ENCODE measurements at regions not wholly inside any gene's neighbourhood (a gene's known extent, or its start where the extent isn't known, plus 50 kb on each side); places are given as distances from the start of the nearest gene placed in this dataset.
"Not testable (repeated sequence)": the region's sequence is repeated elsewhere in the genome, so short reads cannot be mapped to it uniquely, and the experiment has no call there.

DNA sequence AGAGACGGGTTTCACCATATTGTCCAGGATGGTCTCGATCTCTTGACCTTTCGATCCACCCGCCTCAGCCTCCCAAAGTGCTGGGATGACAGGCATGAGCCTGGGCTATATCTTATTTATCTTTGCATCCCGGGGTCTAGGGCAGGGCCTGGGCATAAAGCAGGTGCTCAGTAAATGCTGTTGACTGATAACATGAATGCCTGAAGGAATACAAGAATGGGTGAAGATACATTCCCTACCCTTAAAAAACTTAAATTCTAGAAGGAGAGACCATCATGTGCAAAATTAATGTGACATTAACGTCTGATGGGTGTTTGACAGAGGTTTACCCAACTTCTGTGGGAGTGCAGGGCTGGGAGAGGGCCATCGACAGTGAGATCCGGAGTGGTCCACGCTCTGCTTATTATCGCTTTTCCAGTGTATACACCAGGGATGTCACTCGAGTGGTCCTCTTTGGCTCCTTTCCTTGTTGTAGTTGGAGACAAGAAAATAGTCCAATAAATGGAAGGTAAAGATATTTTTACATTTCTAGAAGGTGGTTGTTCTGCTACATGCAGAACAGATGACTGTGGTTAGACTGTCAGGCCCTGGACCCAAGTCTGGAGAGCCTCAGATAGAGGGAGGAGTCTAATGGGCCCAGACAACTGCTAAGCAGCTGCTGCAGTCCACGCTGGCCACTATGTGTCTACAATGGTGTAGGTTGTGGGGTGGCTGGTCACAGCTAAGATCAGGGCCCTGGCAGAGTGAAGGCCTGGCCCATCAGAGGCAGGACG, 131.7 kb downstream of the MYCN start:
- no peak for DNase-seq

DNA sequence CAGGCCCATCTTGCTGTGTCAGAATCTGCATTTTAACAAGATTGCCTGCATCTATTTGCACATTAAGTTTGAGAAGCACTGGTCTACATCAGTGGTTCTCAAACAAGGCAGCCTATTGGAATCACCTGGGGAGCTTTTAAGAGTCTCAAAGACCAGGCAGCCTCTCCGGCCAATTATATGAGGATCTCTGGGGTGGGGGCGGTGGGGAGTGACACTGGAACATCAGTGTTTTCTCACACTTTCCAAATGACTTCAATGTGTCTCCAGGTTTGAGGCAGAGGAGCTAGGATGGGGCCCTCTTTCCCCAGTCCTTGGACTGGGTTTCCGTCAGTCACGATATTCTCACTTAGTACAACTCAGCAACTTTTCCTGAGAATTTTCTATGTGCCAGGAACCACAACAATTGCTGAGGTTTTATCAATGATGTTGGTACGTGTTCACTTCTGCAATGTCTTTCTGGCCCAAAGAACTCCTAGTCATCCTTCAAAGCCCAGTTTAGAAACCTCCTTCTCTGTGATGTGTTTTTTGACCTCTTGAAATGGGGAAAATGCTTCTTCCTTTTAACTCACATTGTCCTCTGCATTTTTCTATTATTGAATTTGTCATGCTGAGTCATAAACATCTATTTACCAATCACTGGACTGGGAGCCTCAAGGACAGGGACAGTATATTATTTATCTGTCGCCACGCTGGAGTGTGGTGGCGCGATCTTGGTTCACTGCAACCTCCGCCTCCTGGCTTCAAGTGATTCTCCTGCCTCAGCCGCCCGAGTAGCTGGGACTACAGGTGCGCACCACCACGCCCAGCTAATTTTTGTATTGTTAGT, 130.9 kb downstream of the MYCN start:
- DNase-seq: no peak

GRCh38 chr2:16070648-16070971, 130.3 kb downstream of the MYCN start:
- DNase-seq: no peak

- no peak for DNase-seq
Observed at GRCh38 chr2:16069933-16070647, 129.7 kb downstream of the MYCN start.

GRCh38 chr2:16069663-16069932, 129.2 kb downstream of the MYCN start:
- DNase-seq: no peak

GRCh38 chr2:16068552-16068940, 128.2 kb downstream of the MYCN start:
- DNase-seq: no peak

DNA sequence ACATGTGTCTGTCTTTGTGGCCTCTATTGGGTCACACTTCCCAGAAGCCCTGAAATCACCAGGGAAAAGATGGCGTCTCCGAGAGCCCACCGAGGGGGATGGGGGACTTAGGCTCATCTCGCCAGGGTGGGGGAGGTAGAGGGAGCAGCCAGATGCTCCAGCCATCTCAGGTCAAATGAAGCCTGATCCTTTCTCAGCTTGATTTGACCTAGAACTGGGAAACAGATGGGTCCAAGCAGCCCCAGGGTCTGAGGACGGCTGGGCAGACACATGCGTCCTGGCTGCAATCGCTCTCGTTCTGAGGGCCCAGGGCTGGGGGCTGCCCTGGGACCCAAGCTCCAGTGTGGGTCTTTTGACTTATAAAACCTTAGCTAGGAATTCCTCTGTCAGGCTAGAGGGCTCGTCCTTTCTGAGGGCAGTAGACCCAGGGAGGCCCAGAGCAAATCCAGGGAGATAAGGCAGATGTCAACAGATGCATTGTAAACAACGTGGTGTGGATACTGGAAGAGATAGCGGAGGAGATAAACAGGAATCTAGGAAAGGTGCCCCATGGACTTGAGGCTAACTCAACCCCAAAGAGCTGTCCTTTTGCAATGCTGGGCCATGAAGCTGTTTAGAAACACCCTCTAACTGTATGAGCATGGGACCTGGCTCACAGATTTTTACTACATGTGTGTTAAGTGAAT, 127.7 kb downstream of the MYCN start:
- no peak for DNase-seq

DNA sequence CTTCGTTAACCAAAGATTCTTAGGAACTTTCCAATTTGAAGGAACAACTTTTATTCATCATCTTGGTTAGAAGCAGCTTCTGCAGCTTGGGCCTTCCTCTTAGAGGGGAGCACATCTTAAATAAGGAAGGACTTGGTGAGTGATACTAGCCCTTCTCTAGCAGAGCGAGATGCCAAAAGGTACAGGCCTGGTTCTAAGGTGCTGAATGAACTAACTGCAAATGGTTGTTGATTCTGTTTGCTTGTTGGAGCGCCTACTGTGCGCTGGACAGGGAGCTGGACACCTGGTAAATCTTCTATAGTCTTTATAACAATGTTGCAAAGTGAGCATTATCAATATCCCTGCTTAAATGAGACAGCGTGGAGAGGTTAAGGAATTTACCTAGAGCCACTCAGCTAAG, 127.1 kb downstream of the MYCN start:
- no peak for DNase-seq

GRCh38 chr2:16067037-16067406, 126.7 kb downstream of the MYCN start:
- no peak for DNase-seq

GRCh38 chr2:16066261-16067036, 126.1 kb downstream of the MYCN start:
- DNase-seq: no peak

DNA sequence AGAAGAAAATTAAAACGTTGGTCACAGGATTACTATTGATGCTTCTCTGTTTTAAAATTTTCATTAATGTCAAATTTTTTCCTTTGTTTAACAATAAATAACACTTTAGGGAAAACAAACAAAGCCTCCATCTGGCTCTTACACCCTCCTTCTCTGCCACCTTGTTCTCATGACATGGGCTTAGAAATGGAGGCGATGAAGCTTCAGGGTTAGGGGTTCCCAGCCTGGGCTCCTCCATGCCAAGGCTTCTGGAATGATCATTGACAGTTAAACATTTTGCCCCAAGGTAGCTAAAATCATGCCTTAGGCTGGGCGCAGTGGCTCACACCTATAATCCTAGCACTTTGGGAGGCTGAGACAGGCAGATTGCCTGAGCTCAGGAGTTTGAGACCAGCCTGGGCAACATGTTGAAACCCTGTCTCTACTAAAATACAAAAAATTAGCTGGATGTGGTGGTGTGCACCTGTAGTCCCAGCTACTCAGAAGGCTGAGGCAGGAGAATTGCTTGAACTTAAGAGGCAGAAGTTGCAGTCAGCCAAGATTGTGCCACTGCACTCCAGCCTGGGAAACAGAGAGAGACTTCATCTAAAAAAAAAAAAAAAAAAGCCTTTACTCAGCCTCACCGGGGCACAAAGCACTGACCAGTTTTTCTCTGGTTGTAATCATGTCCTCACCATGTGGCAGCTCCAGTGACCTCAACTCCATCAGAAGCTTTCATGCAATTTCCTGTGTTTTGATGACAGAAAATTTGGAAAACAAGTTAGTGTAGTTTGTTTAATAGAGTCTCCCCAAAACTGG, 125.1 kb downstream of the MYCN start:
- DNase-seq: not testable (repeated sequence)

GRCh38 chr2:16064745-16065144, 124.4 kb downstream of the MYCN start:
- DNase-seq: no peak

GRCh38 chr2:16063955-16064633, 123.7 kb downstream of the MYCN start:
- DNase-seq: no peak

- DNase-seq: no peak
Observed at GRCh38 chr2:16063251-16063850, 123.0 kb downstream of the MYCN start.

GRCh38 chr2:16062471-16063250, 122.3 kb downstream of the MYCN start:
- DNase-seq: no peak

DNA sequence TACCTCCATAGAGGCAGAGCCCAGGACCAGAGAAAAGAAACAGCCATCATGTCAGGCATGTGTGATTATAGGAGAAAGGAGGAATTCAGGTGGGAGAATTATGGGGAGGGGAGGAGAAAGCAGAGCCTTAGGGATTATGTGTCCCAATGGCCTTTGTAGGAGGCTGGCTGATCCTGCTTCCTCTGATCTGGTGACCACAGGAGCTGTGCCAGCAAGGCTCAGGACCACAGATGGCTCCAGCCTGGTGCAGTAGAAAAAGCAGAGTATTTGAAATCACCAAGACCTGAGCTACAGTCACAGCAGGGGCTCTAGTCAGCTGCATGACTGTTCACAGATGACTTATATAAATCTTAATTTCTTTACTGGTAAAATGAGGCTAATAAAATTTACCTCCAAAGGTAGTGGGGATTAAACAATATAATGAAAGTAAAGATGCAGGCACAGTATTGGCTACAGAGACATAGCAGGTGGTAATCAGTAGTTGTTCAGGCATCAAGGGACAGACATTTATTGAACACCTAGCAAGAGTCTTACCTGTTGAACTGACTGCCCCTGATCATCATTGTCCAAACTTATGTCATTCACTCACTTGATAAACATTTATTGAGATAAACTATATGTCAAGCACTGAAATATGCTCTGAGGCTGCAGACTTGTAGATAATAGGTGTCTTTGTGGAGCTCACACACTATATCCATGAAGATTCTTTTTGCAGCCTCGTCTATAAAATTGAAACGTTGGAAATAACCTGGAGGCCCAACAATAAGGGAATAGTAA, 121.3 kb downstream of the MYCN start:
- no peak for DNase-seq

- DNase-seq: no peak
Observed at GRCh38 chr2:16060936-16061338, 120.6 kb downstream of the MYCN start.

DNA sequence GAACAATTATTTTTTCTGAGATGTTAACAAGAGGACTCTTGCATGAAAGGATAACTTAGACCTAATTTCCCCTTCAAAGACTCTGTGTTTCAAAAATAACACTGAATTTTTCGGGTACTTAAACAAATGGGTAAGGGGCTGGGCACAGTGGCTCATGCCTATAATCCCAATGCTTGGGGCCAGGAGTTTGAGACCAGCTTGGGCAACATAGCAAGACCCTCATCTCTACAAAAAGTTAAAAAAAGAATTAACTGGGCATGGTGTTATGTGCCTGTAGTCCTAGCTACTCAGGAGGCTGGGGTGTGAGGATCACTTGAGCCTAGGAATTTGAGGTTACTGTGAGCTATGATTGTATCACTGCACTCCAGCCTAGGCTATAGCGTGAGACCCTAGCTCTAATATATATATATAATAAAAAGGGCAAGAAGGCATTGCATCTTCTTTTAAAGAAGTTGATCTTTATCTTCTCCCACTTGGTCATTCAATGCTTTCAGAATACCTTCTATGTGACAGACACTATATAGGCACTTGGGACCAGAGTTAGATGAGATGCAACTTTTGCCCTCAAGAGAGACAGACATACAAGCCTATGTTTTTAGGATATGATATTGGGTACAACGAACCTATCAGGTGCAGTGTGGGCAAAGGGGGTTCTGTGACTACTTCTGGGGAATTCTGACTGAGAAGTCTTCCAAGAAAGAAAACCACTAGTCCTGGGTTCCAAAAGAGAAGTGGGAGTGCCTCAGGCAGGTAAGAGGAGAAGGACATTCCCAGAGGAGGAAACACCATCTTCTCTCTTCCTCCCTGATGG, 120.0 kb downstream of the MYCN start:
- DNase-seq: no peak
